GM19351 (cell line): ENCODE measurements at regions not wholly inside any gene's neighbourhood (a gene's known extent, or its start where the extent isn't known, plus 50 kb on each side); places are given as distances from the start of the nearest gene placed in this dataset.

Experiments
- ATAC-seq: cut with Tn5 transposase; IDR thresholded peaks from one replicate; pipeline ENCODE4 v1.9.1; 2021; ENCODE audit warnings: mild to moderate bottlenecking, moderate library complexity; ENCODE audit not compliant: unreplicated experiment

DNA sequence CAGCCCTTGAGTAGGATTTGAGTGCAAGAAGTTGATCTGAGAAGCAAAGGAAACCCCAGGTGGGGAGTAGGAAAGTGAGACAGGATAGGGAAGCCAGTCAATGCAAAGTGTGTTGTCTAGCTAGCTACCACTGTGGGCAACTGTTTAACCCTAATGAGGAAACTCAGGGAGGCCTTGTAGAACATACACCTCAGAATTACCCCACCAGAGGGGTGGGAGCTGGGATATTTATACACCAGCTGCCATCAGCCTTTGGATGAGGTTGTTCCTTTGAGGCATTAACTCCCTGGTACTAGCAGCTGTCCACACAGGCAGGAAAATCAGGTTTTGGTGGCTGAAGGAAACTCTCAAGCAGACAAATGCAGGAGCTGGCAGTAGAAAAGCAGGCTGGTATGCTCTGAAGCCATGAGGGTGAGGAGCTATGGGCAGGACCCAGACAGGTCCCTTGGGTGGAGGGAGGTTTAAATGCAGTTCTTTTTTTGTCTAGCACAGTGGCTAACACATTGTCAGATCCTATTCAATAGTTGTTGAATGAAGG is 60.1 kb upstream of the ARID5B start:
- ATAC-seq, result no peak

DNA sequence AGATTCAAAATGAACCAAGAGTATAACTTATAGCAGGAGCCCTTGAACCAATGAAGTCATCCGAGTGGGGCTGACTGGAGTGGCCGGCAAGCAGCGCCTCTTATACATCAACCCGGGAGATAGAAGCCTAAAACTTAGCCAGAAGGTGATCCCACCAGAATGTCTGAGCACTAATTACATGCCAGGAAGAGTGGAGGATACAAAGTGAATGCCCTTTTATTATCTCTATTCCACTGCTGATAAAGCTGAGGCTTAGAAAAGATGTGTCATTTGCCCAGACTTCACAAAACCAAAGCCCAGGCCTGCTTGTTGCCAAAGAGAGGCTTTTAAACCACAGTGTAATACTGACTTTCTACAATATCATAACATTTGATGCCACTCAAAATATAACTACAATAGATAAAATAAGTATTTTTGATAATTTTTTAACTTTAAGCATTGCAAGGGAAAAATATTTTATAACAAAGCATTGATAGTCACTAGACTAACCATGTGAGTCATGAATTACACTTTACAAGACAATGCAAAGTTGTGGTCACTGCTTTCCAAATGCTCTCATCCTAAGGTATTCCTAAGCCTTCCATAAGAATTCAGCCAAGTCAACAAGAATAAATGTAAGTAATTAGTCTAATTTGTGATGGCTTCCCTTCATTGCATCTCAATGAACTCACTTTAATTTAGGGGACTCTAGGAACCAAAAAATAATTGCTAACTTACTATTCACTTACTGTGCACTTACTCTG is 58.6 kb upstream of the ARID5B start:
- no peak for ATAC-seq

DNA sequence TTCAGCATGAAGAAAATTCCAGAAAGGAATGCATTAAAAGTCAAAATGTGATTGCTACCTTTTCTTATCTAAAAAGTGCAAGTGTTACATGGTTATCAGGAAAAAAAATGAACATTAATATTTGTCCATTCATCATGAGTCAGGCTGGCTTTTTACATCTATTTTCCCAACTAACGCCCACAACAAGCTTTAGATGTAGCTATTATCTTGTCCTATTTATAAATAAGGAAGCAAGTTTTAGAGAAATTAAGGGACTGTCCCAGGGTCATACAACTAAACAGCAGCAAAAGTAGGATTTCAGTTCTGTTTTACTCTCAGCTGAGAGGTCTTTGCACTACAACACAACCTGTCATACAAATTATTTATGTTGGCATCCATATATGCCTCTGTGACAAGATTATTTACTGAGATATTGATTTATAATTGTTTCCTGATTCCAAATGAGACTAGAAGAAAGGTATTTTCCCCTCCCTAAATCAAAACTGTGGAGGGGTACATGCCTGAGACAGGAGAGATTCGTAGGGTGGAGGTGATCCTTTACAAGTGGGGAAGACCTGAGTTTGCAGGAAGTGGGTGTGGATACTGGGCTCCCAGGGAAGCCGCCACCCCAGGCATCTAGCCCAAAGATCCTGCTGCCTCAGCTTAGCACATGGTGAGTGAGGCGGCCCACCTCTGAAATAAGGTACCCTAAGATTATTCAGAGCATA is 57.2 kb upstream of the ARID5B start:
- ATAC-seq, result peak; percentile 53

DNA sequence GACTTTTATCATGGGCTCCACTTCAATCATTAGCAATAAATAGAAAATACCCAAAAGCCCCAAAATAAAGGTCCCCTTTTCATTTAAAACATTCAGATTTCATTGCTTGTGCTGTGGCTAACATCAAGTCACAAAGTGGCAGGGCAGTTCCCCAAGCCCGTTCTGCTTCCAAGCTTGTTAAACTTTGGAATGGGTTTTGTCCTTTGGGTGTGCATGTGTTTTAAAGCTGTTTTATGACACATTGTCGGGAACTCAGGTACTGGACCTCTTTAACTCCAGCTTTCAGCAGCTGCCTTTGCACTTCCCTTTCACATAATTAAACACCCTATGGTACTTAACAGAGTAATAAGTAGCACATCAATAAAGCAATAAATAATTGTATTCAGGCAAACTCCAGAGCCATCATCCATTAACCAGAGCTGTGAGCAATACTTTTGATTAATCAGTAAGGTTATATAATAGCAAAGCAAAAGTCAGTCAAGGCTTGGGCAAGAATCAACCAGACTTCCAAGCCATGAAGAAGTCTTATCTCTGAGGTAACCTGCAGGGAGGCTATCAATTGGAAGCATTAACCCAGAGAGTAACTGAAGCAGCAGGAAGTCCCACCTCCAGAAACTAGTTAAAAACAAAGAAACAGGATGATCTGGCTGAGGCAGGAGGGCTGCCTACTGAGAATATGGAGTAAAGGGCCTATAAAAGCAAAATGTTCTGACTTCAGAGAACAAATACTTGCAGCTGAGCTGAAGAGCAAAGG is 56.1 kb upstream of the ARID5B start:
- ATAC-seq, result no peak

DNA sequence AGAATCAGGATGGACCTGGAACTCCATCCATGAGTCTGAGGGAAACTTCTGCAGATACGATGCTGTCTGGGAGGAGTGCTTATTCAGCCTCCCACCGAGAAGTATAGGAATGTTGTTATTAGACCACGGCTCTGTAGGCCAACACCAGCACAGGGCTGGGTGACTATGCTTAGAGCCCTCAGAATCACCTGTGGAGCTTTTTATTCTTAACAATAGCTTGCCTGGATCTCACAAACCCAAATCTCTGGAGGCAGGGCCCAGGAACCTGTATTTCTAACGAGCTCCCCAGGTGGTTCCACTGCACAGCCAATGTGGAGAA is 55.6 kb upstream of the ARID5B start:
- no peak for ATAC-seq

DNA sequence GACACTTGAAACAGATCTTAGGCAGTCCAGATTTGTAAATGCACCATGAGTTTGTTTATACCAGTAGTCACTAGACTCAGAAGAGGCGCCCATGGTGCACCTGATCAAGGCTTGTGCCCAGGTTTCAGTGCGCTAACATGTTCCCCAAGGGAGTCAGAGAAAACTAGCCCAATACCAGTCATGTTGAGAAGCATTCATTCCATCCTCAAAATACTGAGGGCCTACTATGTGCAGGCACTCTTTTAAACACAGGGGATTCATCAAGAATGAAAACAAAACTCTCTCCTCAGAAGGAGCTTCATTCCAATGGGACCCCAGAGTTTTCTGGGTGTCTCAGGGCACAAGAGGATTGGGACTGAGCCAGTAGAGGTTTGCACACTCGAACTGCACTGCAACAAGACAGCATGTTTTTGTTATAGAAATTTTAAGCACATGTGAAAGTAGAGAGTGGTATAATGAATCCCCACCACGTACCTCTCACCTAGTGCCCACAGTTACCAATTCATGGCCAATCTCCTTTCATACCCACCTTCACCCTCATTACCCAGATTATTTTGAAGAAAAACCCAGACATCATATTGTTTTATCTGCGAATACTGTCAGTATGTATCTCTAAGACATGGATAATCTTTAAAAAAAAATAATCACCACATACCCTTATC is 55.0 kb upstream of the ARID5B start:
- ATAC-seq, result no peak

DNA sequence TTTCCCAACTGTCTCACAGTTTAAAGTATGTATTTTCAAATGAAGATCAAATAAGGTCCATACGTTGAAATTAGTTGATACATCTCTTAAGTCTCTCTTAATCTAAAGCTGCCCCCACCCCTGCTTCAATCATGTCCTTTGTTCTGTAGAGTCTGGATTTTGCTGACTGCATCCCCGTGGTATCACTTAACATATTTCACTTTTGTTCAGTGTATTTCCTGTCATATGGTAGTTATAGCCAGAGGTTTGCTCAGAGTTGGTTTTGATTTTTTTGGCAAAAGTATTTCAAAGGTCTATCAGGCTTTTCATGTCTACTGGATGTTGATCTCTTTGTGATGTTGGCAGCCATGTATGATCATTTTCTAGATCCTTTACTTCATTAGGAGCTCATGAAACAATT is 54.4 kb upstream of the ARID5B start:
- no peak for ATAC-seq

DNA sequence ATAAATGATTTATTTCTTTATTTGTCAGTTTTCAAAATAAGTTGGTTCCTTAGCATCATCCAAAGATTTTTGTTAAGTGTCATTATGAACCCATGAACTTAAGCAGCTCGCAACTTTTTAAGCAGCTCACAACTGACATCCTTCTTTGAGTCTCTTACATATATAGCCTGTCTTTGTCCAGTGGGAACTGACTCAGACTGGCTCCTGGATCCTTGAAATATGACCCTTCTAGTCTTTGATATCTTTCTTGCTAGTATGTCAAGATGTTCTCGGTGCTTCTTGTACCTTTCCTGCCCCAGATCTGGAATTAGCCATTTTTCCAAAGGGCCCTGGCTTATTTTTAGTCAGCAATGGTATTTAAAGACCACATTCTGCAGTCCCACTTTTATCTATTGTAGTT is 53.9 kb upstream of the ARID5B start:
- ATAC-seq, result no peak

DNA sequence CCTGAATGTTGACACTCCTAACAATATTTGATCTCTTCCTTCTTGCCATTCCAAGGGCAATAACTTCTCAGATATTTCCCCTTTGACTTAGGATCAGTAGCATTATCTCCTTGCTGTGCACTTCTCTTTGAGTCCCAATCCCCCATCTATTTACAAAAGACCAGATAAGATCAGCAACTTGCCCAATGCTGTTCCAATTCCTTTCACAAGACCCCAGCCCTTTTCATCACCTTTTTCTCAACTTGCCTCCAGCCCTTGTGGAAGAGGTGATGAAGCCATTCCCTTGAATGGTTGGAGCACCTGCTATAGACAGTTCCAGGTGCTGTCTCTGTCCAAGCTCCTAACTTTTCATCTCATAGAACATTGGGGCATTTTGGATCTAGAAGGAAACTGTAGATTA is 51.1 kb upstream of the ARID5B start:
- no peak for ATAC-seq
